ENCODE measurements at regions not wholly inside any gene's neighbourhood (a gene's known extent, or its start where the extent isn't known, plus 50 kb on each side); places are given as distances from the start of the nearest gene placed in this dataset.

- H2AFZ ChIP-seq (ENCODE audit: control insufficient read depth, low read length), result no peak overlapping the region
- H3K4me1 ChIP-seq (ENCODE audit: control insufficient read depth, extremely low read depth, insufficient read depth, low read length), result no peaks in the 10 kb centered on the region
- H3K36me3 ChIP-seq (ENCODE audit: control insufficient read depth in 2 of 2, extremely low read depth in 1 of 2, insufficient read depth in 2 of 2, low read length in 2 of 2), result no peaks in the 10 kb centered on the region
- H3K4me2 ChIP-seq (ENCODE audit: control insufficient read depth, extremely low read depth, insufficient read depth, low read depth, low read length), result no peak overlapping the region
- H3K79me2 ChIP-seq (ENCODE audit: control insufficient read depth, insufficient read depth, low read length), result no peaks in the 10 kb centered on the region
- H3K27me3 ChIP-seq (ENCODE audit: control insufficient read depth, extremely low read depth, insufficient read depth, low read length), result no peaks in the 10 kb centered on the region
- DNase-seq (ENCODE audit: low read depth, low spot score) (no peak), FAIRE-seq (no peak)
- H3K27ac ChIP-seq (ENCODE audit: control insufficient read depth, insufficient read depth, low read length), result no peak overlapping the region
- no peak overlapping the region for H3K9ac ChIP-seq (ENCODE audit: control insufficient read depth, extremely low read depth, insufficient read depth, low read length)
- no peaks in the 10 kb centered on the region for H4K20me1 ChIP-seq (ENCODE audit: control insufficient read depth, extremely low read depth, insufficient read depth, low read length)
- no peak overlapping the region for H3K4me3 ChIP-seq (ENCODE audit: control insufficient read depth in 2 of 3, extremely low read depth in 1 of 3, insufficient read depth in 2 of 3, low read depth in 1 of 3, low read length in 3 of 3)
- dilution Hi-C loops (cut with MboI; ENCODE audit: extremely low pct_ligation_motif_present, low sequenced_read_pairs), result no loop called here
- TF ChIP-seq, protein P1, sequence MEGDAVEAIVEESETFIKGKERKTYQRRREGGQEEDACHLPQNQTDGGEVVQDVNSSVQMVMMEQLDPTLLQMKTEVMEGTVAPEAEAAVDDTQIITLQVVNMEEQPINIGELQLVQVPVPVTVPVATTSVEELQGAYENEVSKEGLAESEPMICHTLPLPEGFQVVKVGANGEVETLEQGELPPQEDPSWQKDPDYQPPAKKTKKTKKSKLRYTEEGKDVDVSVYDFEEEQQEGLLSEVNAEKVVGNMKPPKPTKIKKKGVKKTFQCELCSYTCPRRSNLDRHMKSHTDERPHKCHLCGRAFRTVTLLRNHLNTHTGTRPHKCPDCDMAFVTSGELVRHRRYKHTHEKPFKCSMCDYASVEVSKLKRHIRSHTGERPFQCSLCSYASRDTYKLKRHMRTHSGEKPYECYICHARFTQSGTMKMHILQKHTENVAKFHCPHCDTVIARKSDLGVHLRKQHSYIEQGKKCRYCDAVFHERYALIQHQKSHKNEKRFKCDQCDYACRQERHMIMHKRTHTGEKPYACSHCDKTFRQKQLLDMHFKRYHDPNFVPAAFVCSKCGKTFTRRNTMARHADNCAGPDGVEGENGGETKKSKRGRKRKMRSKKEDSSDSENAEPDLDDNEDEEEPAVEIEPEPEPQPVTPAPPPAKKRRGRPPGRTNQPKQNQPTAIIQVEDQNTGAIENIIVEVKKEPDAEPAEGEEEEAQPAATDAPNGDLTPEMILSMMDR (optimal IDR thresholded peaks at IDR 0.05 in 1 of 3, IDR thresholded peaks at IDR 0.05 in 1 of 3, conservative IDR thresholded peaks at IDR 0.05 in 1 of 3; ENCODE audit: extremely low read depth in 1 of 3, insufficient read depth in 2 of 3, low read length in 3 of 3), result no peak
- TF ChIP-seq EZH2 (IDR thresholded peaks at IDR 0.05; ENCODE audit: low read length), result no peak
- H3K9me1 ChIP-seq (ENCODE audit: control insufficient read depth, extremely low read depth, insufficient read depth, low read length), result no peaks in the 10 kb centered on the region
- H3K9me3 ChIP-seq (ENCODE audit: control insufficient read depth, low read depth, low read length), result peaks cover 5% of the 10 kb centered on the region
Observed at GRCh38 chr16:26740771-26741170, 326.0 kb upstream of the C16orf82 start.

DNA sequence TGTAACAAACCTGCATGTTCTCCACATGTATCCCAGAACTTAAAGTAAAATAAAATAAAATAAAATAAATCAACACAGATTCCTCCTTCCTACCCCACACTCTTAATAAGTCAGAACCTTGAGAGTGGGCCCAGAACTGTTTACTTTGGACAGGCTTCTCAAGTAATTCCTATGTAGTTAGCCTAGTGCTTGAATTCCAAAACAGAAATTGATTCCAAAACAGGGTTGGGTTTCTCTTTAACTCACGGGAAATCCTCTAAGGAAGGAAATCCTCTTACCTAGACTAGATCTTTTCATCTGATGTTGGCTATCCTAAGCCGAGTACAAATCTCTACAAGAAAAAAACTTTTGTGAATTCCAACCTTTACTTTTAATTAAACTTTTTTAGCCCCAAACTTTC, 324.7 kb upstream of the C16orf82 start:
- Histone ChIP-seq H3K4me1 (ENCODE audit: control insufficient read depth, extremely low read depth, insufficient read depth, low read length) (no peaks in the 10 kb centered on the region), H3K79me2 (ENCODE audit: control insufficient read depth, insufficient read depth, low read length) (no peaks in the 10 kb centered on the region), H3K9me1 (ENCODE audit: control insufficient read depth, extremely low read depth, insufficient read depth, low read length) (no peaks in the 10 kb centered on the region), H3K9me3 (ENCODE audit: control insufficient read depth, low read depth, low read length) (peaks cover 5% of the 10 kb centered on the region), H3K4me3 (ENCODE audit: control insufficient read depth in 2 of 3, extremely low read depth in 1 of 3, insufficient read depth in 2 of 3, low read depth in 1 of 3, low read length in 3 of 3) (no peak overlapping the region), H3K4me2 (ENCODE audit: control insufficient read depth, extremely low read depth, insufficient read depth, low read depth, low read length) (no peak overlapping the region), H4K20me1 (ENCODE audit: control insufficient read depth, extremely low read depth, insufficient read depth, low read length) (no peaks in the 10 kb centered on the region), H3K27ac (ENCODE audit: control insufficient read depth, insufficient read depth, low read length) (no peak overlapping the region), H3K9ac (ENCODE audit: control insufficient read depth, extremely low read depth, insufficient read depth, low read length) (no peak overlapping the region), H3K27me3 (ENCODE audit: control insufficient read depth, extremely low read depth, insufficient read depth, low read length) (no peaks in the 10 kb centered on the region), H2AFZ (ENCODE audit: control insufficient read depth, low read length) (no peak overlapping the region), H3K36me3 (ENCODE audit: control insufficient read depth in 2 of 2, extremely low read depth in 1 of 2, insufficient read depth in 2 of 2, low read length in 2 of 2) (no peaks in the 10 kb centered on the region)
- DNase-seq (ENCODE audit: low read depth, low spot score) (no peak), FAIRE-seq (no peak)
- TF ChIP-seq EZH2 (IDR thresholded peaks at IDR 0.05; ENCODE audit: low read length), result no peak
- TF ChIP-seq, protein P1 (optimal IDR thresholded peaks at IDR 0.05 in 1 of 3, IDR thresholded peaks at IDR 0.05 in 1 of 3, conservative IDR thresholded peaks at IDR 0.05 in 1 of 3; ENCODE audit: extremely low read depth in 1 of 3, insufficient read depth in 2 of 3, low read length in 3 of 3), result no peak
- dilution Hi-C loops (cut with MboI; ENCODE audit: extremely low pct_ligation_motif_present, low sequenced_read_pairs), result no loop called here
